Uterus (tissue), 2 donors: ENCODE measurements at regions not wholly inside any gene's neighbourhood (a gene's known extent, or its start where the extent isn't known, plus 50 kb on each side); places are given as distances from the start of the nearest gene placed in this dataset.

ENCODE experiments used
- POLR2A ChIP-seq, 2 donors: fragments of 450-650 bp; IDR thresholded peaks; one replicate each; pipeline ENCODE4 v1.6.1; 2016; ENCODE audit warnings: antibody characterized with exemption in 2 of 2, mild to moderate bottlenecking in 1 of 2, moderate library complexity in 1 of 2
- TF ChIP-seq, protein P1 (sequence below), 4 experiments: fragments of 200-600 bp in 2 of 4; fragments of 450-650 bp in 2 of 4; sonication (generic) in 2 of 4; IDR thresholded peaks; one replicate each; pipeline ENCODE4 v1.5.1; 2016 to 2019; ENCODE audit warnings: antibody characterized with exemption in 4 of 4, mild to moderate bottlenecking in 2 of 4, moderate library complexity in 1 of 4

GRCh38 chr6:125662296-125662695, 87.1 kb upstream of the HEY2 start:
- TF ChIP-seq, protein P1, sequence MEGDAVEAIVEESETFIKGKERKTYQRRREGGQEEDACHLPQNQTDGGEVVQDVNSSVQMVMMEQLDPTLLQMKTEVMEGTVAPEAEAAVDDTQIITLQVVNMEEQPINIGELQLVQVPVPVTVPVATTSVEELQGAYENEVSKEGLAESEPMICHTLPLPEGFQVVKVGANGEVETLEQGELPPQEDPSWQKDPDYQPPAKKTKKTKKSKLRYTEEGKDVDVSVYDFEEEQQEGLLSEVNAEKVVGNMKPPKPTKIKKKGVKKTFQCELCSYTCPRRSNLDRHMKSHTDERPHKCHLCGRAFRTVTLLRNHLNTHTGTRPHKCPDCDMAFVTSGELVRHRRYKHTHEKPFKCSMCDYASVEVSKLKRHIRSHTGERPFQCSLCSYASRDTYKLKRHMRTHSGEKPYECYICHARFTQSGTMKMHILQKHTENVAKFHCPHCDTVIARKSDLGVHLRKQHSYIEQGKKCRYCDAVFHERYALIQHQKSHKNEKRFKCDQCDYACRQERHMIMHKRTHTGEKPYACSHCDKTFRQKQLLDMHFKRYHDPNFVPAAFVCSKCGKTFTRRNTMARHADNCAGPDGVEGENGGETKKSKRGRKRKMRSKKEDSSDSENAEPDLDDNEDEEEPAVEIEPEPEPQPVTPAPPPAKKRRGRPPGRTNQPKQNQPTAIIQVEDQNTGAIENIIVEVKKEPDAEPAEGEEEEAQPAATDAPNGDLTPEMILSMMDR (IDR thresholded peaks at IDR 0.05) = no peak
- no peak for TF ChIP-seq POLR2A (IDR thresholded peaks at IDR 0.05)
